H1 (cell line): ENCODE measurements at regions not wholly inside any gene's neighbourhood (a gene's known extent, or its start where the extent isn't known, plus 50 kb on each side); places are given as distances from the start of the nearest gene placed in this dataset.

ENCODE experiments used
- CTCF ChIA-PET: fragments of 300-600 bp; sonication (Branson Sonifier 250); formaldehyde crosslinking; loops from one replicate; lab custom pipeline; 2021; ENCODE audit not compliant: partially characterized antibody; lab: Charles Lee
- POLR2A ChIA-PET: fragments of 300-600 bp; sonication (Branson Sonifier 250); formaldehyde crosslinking; loops from one replicate; lab custom pipeline; 2021; ENCODE audit warnings: inconsistent platforms; ENCODE audit not compliant: partially characterized antibody; lab: Charles Lee
- DNase-seq, 2 experiments: peaks; one replicate each; pipeline versions ENCODE4 v3.0.0 to v3.0.0-alpha.2; 2010 to 2022; ENCODE audit warnings: low spot score in 2 of 2, low read depth in 1 of 2, mixed read lengths in 1 of 2
- FAIRE-seq: peaks from 2 replicates; lab custom pipeline; 2011; peaks lifted over from hg19 to GRCh38; lab: Jason Lieb, UNC
- H2AFZ ChIP-seq: 2 replicates; pipeline ENCODE4 v1.8.1; 2012; ENCODE audit warnings: low read length, inconsistent platforms
- H2AK5ac ChIP-seq: 2 replicates; pipeline ENCODE4 v1.6.1; 2013; ENCODE audit warnings: low read depth, low read length
- H2BK120ac ChIP-seq: replicated peaks from 2 replicates; pipeline ENCODE3; 2013; ENCODE audit warnings: low read depth, low read length, inconsistent platforms
- H2BK12ac ChIP-seq: 2 replicates; pipeline ENCODE4 v1.6.1; 2013; ENCODE audit warnings: low read depth, low read length
- H2BK15ac ChIP-seq: 2 replicates; pipeline ENCODE4 v1.6.1; 2013; ENCODE audit warnings: low read length
- H2BK20ac ChIP-seq: 2 replicates; pipeline ENCODE4 v1.6.1; 2013; ENCODE audit warnings: low read length
- H2BK5ac ChIP-seq: 2 replicates; pipeline ENCODE4 v1.6.1; 2013; ENCODE audit warnings: low read depth, low read length
- H3K14ac ChIP-seq: 2 replicates; pipeline ENCODE4 v1.6.1; 2013; ENCODE audit warnings: inconsistent platforms; ENCODE audit not compliant: insufficient read length
- H3K18ac ChIP-seq: 2 replicates; pipeline ENCODE4 v1.6.1; 2013; ENCODE audit warnings: low read length; ENCODE audit errors: extremely low read depth
- H3K23ac ChIP-seq: 2 replicates; pipeline ENCODE4 v1.6.1; 2013; ENCODE audit warnings: inconsistent platforms; ENCODE audit not compliant: insufficient read length
- H3K23me2 ChIP-seq: 2 replicates; pipeline ENCODE4 v1.6.1; 2013; ENCODE audit warnings: low read depth, low read length
- H3K27ac ChIP-seq: 2 replicates; pipeline ENCODE4 v1.6.1; 2011; ENCODE audit warnings: low read depth, low read length, inconsistent platforms
- H3K27me3 ChIP-seq, 4 experiments: replicated peaks in 1 of 4; 1 replicate in 1 of 4; 2 replicates in 3 of 4; pipeline versions ENCODE4 v1.6.1 to v1.8.1; 2011 to 2013; ENCODE audit warnings: low read length in 3 of 4, mild to moderate bottlenecking in 3 of 4, inconsistent platforms in 2 of 4, mixed read lengths in 2 of 4, moderate library complexity in 1 of 4; ENCODE audit not compliant: control insufficient read depth in 3 of 4, insufficient read depth in 3 of 4; ENCODE audit errors: extremely low read depth in 1 of 4
- H3K36me3 ChIP-seq, 4 experiments: 2 replicates each; pipeline versions ENCODE4 v1.6.1 to v1.8.1; 2011 to 2013; ENCODE audit warnings: mild to moderate bottlenecking in 4 of 4, low read length in 3 of 4, moderate library complexity in 2 of 4, control low read depth in 1 of 4, inconsistent platforms in 1 of 4; ENCODE audit not compliant: insufficient read depth in 4 of 4, control insufficient read depth in 2 of 4
- H3K4ac ChIP-seq: replicated peaks from 2 replicates; pipeline ENCODE3; 2013; ENCODE audit warnings: low read length, low read depth, mixed read lengths, inconsistent platforms; ENCODE audit not compliant: insufficient read length
- H3K4me1 ChIP-seq, 4 experiments: replicated peaks in 1 of 4; 1 replicate in 1 of 4; 2 replicates in 3 of 4; pipeline versions ENCODE4 v1.6.1 to v1.8.1; 2011 to 2013; ENCODE audit warnings: low read length in 3 of 4, inconsistent platforms in 2 of 4, mixed read lengths in 1 of 4; ENCODE audit not compliant: insufficient read depth in 4 of 4, control insufficient read depth in 3 of 4
- H3K4me2 ChIP-seq, 2 experiments: 2 replicates each; pipeline versions ENCODE4 v1.6.1 to v1.8.1; 2011 to 2013; ENCODE audit warnings: low read depth in 2 of 2, low read length in 2 of 2, control low read depth in 1 of 2, inconsistent platforms in 1 of 2, mild to moderate bottlenecking in 1 of 2; ENCODE audit not compliant: insufficient read depth in 1 of 2
- H3K4me3 ChIP-seq, 4 experiments: fragments of 200-600, 300-600 bp in 1 of 4; sonication (generic), shearing (Covaris generic), sonication (Bioruptor Twin) in 1 of 4; 2 replicates each; pipeline versions ENCODE4 v1.5.1 to v1.8.1; 2011 to 2016; ENCODE audit warnings: low read length in 4 of 4, low read depth in 3 of 4, control low read depth in 2 of 4, inconsistent platforms in 2 of 4, mild to moderate bottlenecking in 2 of 4, mixed read lengths in 1 of 4, moderate library complexity in 1 of 4; ENCODE audit not compliant: insufficient read depth in 2 of 4; ENCODE audit errors: extremely low read depth in 1 of 4
- H3K56ac ChIP-seq: replicated peaks from 2 replicates; pipeline ENCODE3; 2013; ENCODE audit warnings: low read depth, mild to moderate bottlenecking, mixed read lengths, low read length, inconsistent platforms; ENCODE audit not compliant: insufficient read length
- H3K79me1 ChIP-seq: 2 replicates; pipeline ENCODE4 v1.6.1; 2013; ENCODE audit warnings: low read depth, low read length, control low read depth
- H3K79me2 ChIP-seq, 2 experiments: 2 replicates each; pipeline versions ENCODE4 v1.6.1 to v1.8.1; 2012 to 2013; ENCODE audit warnings: low read length in 2 of 2, mild to moderate bottlenecking in 2 of 2, inconsistent platforms in 1 of 2; ENCODE audit not compliant: insufficient read depth in 2 of 2, control insufficient read depth in 1 of 2
- H3K9ac ChIP-seq, 4 experiments: replicated peaks in 1 of 4; 1 replicate in 1 of 4; 2 replicates in 3 of 4; pipeline versions ENCODE4 v1.6.1 to v1.8.1; 2011 to 2013; ENCODE audit warnings: low read depth in 3 of 4, low read length in 3 of 4, control low read depth in 2 of 4, mild to moderate bottlenecking in 2 of 4, moderate library complexity in 2 of 4, inconsistent platforms in 1 of 4; ENCODE audit errors: extremely low read depth in 1 of 4
- H3K9me3 ChIP-seq, 2 experiments: 2 replicates each; pipeline versions ENCODE4 v1.6.1 to v1.8.1; 2012 to 2013; ENCODE audit warnings: mild to moderate bottlenecking in 2 of 2, moderate library complexity in 2 of 2, control low read depth in 1 of 2, inconsistent platforms in 1 of 2, low read depth in 1 of 2, low read length in 1 of 2, mixed read lengths in 1 of 2; ENCODE audit not compliant: insufficient read depth in 2 of 2
- H4K20me1 ChIP-seq, 2 experiments: replicated peaks in 1 of 2; 2 replicates each; pipeline versions ENCODE3 to v1.8.1; 2011 to 2013; ENCODE audit warnings: inconsistent platforms in 2 of 2, low read length in 2 of 2, mild to moderate bottlenecking in 1 of 2; ENCODE audit not compliant: insufficient read depth in 2 of 2, control insufficient read depth in 1 of 2
- H4K5ac ChIP-seq: 2 replicates; pipeline ENCODE4 v1.6.1; 2013; ENCODE audit warnings: low read length, low read depth, mixed read lengths, inconsistent platforms; ENCODE audit not compliant: insufficient read length
- H4K8ac ChIP-seq: 2 replicates; pipeline ENCODE4 v1.8.0; 2013; ENCODE audit warnings: mild to moderate bottlenecking, moderate library complexity, low read length, inconsistent platforms; ENCODE audit not compliant: insufficient read depth; ENCODE audit errors: extremely low read depth
- H4K91ac ChIP-seq: replicated peaks from 2 replicates; pipeline ENCODE3; 2013; ENCODE audit warnings: low read length, mixed read lengths, inconsistent platforms; ENCODE audit not compliant: insufficient read length
- BRCA1 ChIP-seq: IDR thresholded peaks from 2 replicates; pipeline ENCODE4 v1.6.1; 2012; ENCODE audit warnings: low read depth, low read length, improper control_type of control experiment
- CBX8 ChIP-seq: fragments of 300-800, 300-1000 bp; sonication (generic); IDR thresholded peaks from 2 replicates; pipeline ENCODE4 v1.7.1; 2016; ENCODE audit warnings: low read depth, low read length, borderline replicate concordance
- CEBPB ChIP-seq: IDR thresholded peaks from 2 replicates; pipeline ENCODE4 v1.6.1; 2012; ENCODE audit warnings: low read depth, low read length
- CHD1 ChIP-seq: IDR thresholded peaks from 2 replicates; pipeline ENCODE4 v1.6.1; 2012; ENCODE audit warnings: low read depth, low read length, improper control_type of control experiment
- HDAC2 ChIP-seq, 2 experiments: fragments of 300-600 bp in 1 of 2; sonication (generic) in 1 of 2; IDR thresholded peaks; 2 replicates each; pipeline ENCODE4 v1.6.1; 2011 to 2012; ENCODE audit warnings: low read depth in 2 of 2, low read length in 2 of 2, mild to moderate bottlenecking in 2 of 2, moderate library complexity in 2 of 2, borderline replicate concordance in 1 of 2, inconsistent platforms in 1 of 2
- MAFK ChIP-seq: IDR thresholded peaks from 2 replicates; pipeline ENCODE4 v1.6.1; 2012; ENCODE audit warnings: low read depth, mild to moderate bottlenecking, improper control_type of control experiment, low read length
- POU5F1 ChIP-seq: IDR thresholded peaks from 2 replicates; pipeline ENCODE4 v1.6.1; 2011; ENCODE audit warnings: low read depth, mild to moderate bottlenecking, low read length, moderate library complexity
- SAP30 ChIP-seq: fragments of 300-600 bp; sonication (generic); IDR thresholded peaks from 2 replicates; pipeline ENCODE4 v1.7.1; 2012; ENCODE audit warnings: low read length, moderate library complexity, mild to moderate bottlenecking, inconsistent platforms; ENCODE audit not compliant: insufficient read depth, insufficient replicate concordance
- SIN3A ChIP-seq, 2 experiments: IDR thresholded peaks in 1 of 2; conservative IDR thresholded peaks in 1 of 2; 2 replicates each; pipeline ENCODE4 v1.6.1; 2011 to 2012; ENCODE audit warnings: low read length in 2 of 2, improper control_type of control experiment in 1 of 2, low read depth in 1 of 2, mild to moderate bottlenecking in 1 of 2
- SP2 ChIP-seq: IDR thresholded peaks from 2 replicates; pipeline ENCODE4 v1.6.1; 2012; ENCODE audit warnings: mild to moderate bottlenecking, low read length, inconsistent platforms
- SP4 ChIP-seq: IDR thresholded peaks from 2 replicates; pipeline ENCODE4 v1.6.1; 2012; ENCODE audit warnings: low read length, inconsistent platforms
- TAF7 ChIP-seq: optimal IDR thresholded peaks from 2 replicates; pipeline ENCODE3; 2011; ENCODE audit warnings: low read depth, mild to moderate bottlenecking, inconsistent platforms, low read length, moderate library complexity, borderline replicate concordance
- TEAD4 ChIP-seq: IDR thresholded peaks from 2 replicates; pipeline ENCODE4 v1.6.1; 2012; ENCODE audit warnings: low read depth, low read length, inconsistent platforms, mixed read lengths
- WGBS, 2 experiments: shearing (Covaris generic) in 1 of 2; methylation state at CpG; one replicate each; pipeline versions ENCODE4 v1.1.6 to v1.1.7; 2013 to 2015; ENCODE audit warnings: low lambda C conversion rate in 2 of 2, mixed read lengths in 2 of 2, inconsistent platforms in 1 of 2, low coverage in 1 of 2, missing lambda C conversion rate in 1 of 2; ENCODE audit not compliant: insufficient replicate concordance in 2 of 2, insufficient coverage in 1 of 2, insufficient read length in 1 of 2; ENCODE audit errors: extremely low coverage in 1 of 2, missing lambda C conversion rate in 1 of 2; 5-methylcytosine and 5-hydroxymethylcytosine counted together
- TF ChIP-seq, protein P1 (sequence below): IDR thresholded peaks from 2 replicates; pipeline ENCODE4 v1.6.1; 2012; ENCODE audit warnings: low read length, inconsistent platforms

DNA sequence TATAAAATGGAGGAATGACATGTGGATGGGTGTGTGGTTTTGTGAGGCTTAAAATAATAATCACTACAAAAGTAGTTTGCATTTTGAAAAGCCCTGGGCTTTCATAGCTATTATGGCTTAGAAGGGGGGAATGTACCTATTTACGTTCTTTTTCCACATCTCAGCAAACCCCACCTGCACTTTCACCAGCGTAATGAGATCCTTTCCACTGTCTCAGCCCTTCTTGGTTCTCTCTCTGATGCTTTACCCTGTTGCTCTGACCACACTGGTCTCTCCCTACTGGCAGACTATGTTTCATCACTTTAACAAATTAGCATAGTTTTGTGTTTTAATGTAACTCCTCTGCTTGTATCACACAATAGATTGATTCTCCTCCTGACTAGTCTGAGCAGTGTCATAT lies 234.6 kb downstream of the DMRT2 start:
- Histone ChIP-seq H3K14ac (no peak overlapping the region), H2BK20ac (no peak overlapping the region), H3K9me3 (peaks cover 69 to 75% of the 10 kb centered on the region in 2 experiments), H3K79me2 (no peaks in the 10 kb centered on the region), H3K79me1 (no peaks in the 10 kb centered on the region), H3K56ac (no peak overlapping the region), H2AFZ (no peak overlapping the region), H3K4me2 (no peak overlapping the region), H3K27me3 (no peaks in the 10 kb centered on the region), H3K9ac (no peak overlapping the region), H4K91ac (no peak overlapping the region), H2BK5ac (no peak overlapping the region), H2BK120ac (no peak overlapping the region), H3K4me3 (no peak overlapping the region), H3K4me1 (no peaks in the 10 kb centered on the region), H3K27ac (no peak overlapping the region), H3K18ac (no peak overlapping the region), H3K4ac (no peak overlapping the region), H2BK15ac (no peak overlapping the region), H3K23me2 (no peaks in the 10 kb centered on the region), H4K8ac (no peak overlapping the region), H3K23ac (no peak overlapping the region), H4K20me1 (no peaks in the 10 kb centered on the region), H3K36me3 (no peaks in the 10 kb centered on the region), H2BK12ac (no peak overlapping the region), H2AK5ac (no peak overlapping the region), H4K5ac (no peak overlapping the region)
- 74% methylated on average over 2 of the region's 2 CpGs; no CpG with 5 or more reads in 1 of the 2 experiments for WGBS, 2 experiments
- ChIA-PET POLR2A (no interaction called here), CTCF (no interaction called here)
- FAIRE-seq (no peak), DNase-seq (no peak)
- TF ChIP-seq MAFK (no peak), CEBPB (no peak), SAP30 (no peak), TEAD4 (no peak), BRCA1 (no peak), TAF7 (no peak), POU5F1 (no peak), SIN3A (conservative IDR thresholded peaks at IDR 0.05 in 1 of 2, IDR thresholded peaks at IDR 0.05 in 1 of 2; ENCODE audit: low read depth in 1 of 2, low read length in 2 of 2) (no peak), SP4 (no peak), CHD1 (no peak), HDAC2 (IDR thresholded peaks at IDR 0.05; ENCODE audit: borderline replicate concordance in 1 of 2, low read depth in 2 of 2, low read length in 2 of 2) (no peak), CBX8 (no peak), SP2 (no peak)
- TF ChIP-seq, protein P1, sequence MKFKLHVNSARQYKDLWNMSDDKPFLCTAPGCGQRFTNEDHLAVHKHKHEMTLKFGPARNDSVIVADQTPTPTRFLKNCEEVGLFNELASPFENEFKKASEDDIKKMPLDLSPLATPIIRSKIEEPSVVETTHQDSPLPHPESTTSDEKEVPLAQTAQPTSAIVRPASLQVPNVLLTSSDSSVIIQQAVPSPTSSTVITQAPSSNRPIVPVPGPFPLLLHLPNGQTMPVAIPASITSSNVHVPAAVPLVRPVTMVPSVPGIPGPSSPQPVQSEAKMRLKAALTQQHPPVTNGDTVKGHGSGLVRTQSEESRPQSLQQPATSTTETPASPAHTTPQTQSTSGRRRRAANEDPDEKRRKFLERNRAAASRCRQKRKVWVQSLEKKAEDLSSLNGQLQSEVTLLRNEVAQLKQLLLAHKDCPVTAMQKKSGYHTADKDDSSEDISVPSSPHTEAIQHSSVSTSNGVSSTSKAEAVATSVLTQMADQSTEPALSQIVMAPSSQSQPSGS, result no peak
